Suprapubic skin (tissue), 4 donors: ENCODE measurements at regions not wholly inside any gene's neighbourhood (a gene's known extent, or its start where the extent isn't known, plus 50 kb on each side); places are given as distances from the start of the nearest gene placed in this dataset.

Experiments
- DNase-seq, 2 donors: peaks; one replicate each; pipeline ENCODE4 v3.0.0-alpha.2; 2019; ENCODE audit warnings: low spot score in 2 of 2
- H3K27ac ChIP-seq: fragments of 200-600 bp; sonication (generic); one replicate; pipeline ENCODE4 v1.5.1; 2019
- H3K27me3 ChIP-seq: fragments of 200-600 bp; sonication (generic); one replicate; pipeline ENCODE4 v1.5.1; 2019
- H3K36me3 ChIP-seq: fragments of 200-600 bp; sonication (generic); one replicate; pipeline ENCODE4 v1.5.1; 2019
- H3K4me1 ChIP-seq: fragments of 200-600 bp; sonication (generic); one replicate; pipeline ENCODE4 v1.5.1; 2019
- H3K4me3 ChIP-seq: fragments of 200-600 bp; sonication (generic); one replicate; pipeline ENCODE4 v1.5.1; 2019; ENCODE audit warnings: mild to moderate bottlenecking
- H3K9me3 ChIP-seq: fragments of 200-600 bp; sonication (generic); one replicate; pipeline ENCODE4 v1.5.1; 2019
- EP300 ChIP-seq: sonication (generic); formaldehyde crosslinking; IDR thresholded peaks from one replicate; pipeline ENCODE4 v1.6.1; 2017; ENCODE audit warnings: antibody characterized with exemption
- POLR2A ChIP-seq, 2 donors: fragments of 450-650 bp; IDR thresholded peaks; one replicate each; pipeline ENCODE4 v1.6.1; 2017; ENCODE audit warnings: antibody characterized with exemption in 2 of 2, mild to moderate bottlenecking in 2 of 2, moderate library complexity in 2 of 2
- POLR2AphosphoS5 ChIP-seq, 3 donors: sonication (generic); formaldehyde crosslinking; IDR thresholded peaks; one replicate each; pipeline ENCODE4 v1.6.1; 2017; ENCODE audit warnings: antibody characterized with exemption in 3 of 3
- WGBS: methylation state at CpG from one replicate; pipeline ENCODE4 v1.1.5; 2018; 5-methylcytosine and 5-hydroxymethylcytosine counted together
- TF ChIP-seq, protein P1 (sequence below), 2 donors: fragments of 200-600 bp in 1 of 2; fragments of 450-650 bp in 1 of 2; sonication (generic) in 1 of 2; IDR thresholded peaks; one replicate each; pipeline ENCODE4 v1.5.1; 2016 to 2019; ENCODE audit warnings: antibody characterized with exemption in 2 of 2, mild to moderate bottlenecking in 1 of 2, moderate library complexity in 1 of 2

DNA sequence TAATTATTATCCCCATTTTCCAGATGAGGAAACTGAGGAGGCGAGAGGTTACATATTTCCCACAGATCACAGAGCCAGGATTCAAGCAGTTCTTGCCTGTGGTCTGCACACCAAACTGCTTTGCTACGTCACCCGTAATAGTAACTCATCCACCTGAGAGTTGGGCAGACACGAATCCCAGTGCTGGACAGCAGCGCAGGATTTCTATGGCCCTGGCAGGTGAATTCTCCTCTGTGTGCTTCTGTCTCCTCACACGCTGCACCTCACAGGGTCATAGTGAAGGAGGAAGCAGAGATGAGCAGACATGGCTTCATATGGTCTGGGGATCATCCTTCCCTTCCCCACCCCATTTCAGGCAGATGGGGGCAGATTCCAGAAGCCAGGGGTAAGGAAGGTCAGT is 127.0 kb upstream of the LRFN2 start:
- no peak for DNase-seq
- TF ChIP-seq POLR2A (IDR thresholded peaks at IDR 0.05) (no peak), EP300 (no peak), POLR2AphosphoS5 (IDR thresholded peaks at IDR 0.05) (no peak)
- TF ChIP-seq, protein P1, sequence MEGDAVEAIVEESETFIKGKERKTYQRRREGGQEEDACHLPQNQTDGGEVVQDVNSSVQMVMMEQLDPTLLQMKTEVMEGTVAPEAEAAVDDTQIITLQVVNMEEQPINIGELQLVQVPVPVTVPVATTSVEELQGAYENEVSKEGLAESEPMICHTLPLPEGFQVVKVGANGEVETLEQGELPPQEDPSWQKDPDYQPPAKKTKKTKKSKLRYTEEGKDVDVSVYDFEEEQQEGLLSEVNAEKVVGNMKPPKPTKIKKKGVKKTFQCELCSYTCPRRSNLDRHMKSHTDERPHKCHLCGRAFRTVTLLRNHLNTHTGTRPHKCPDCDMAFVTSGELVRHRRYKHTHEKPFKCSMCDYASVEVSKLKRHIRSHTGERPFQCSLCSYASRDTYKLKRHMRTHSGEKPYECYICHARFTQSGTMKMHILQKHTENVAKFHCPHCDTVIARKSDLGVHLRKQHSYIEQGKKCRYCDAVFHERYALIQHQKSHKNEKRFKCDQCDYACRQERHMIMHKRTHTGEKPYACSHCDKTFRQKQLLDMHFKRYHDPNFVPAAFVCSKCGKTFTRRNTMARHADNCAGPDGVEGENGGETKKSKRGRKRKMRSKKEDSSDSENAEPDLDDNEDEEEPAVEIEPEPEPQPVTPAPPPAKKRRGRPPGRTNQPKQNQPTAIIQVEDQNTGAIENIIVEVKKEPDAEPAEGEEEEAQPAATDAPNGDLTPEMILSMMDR (IDR thresholded peaks at IDR 0.05), result no peak
- Histone ChIP-seq H3K9me3 (no peaks in the 10 kb centered on the region), H3K27ac (no peak overlapping the region), H3K36me3 (no peaks in the 10 kb centered on the region), H3K27me3 (no peaks in the 10 kb centered on the region), H3K4me1 (peaks cover 1% of the 10 kb centered on the region), H3K4me3 (no peak overlapping the region)
- WGBS, result 89% methylated on average over 6 of the region's 6 CpGs

- whole genome bisulfite sequencing, result 62% methylated on average over 6 of the region's 10 CpGs
Observed at GRCh38 chr6:40713002-40713719, 126.0 kb upstream of the LRFN2 start.

DNA sequence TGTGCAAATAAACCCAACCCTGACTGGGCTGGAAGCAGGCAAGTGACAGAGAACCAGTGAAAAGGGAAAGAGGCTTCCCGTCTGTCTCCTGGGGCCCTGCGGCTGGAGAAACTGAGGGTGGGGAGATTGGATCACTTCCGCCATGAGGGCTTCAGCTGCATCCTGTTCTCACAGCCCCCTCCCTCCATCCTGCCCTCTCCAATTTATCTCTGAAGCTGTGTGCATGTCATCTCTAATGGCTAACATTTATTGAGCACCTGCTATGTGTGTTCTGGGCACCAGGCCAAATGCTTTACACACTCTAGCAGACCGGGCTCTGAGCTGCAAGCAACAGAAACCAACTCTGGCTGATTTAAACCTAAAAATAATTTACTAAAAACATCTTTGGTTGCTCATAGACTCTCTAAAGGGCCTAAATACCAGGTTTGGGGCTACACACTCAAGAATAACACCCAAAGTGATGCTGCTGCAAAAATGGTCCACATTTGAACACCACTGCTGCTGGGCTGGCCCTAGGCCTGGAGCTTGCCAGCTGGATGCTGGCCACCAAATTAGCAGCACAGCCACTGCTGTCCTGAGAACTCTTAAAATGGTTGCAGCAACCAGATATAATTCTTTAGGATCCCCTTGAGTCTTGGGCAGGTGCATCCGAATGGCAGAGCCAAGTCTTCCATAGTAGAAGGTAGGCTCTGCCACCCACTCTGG is 123.6 kb upstream of the LRFN2 start:
- H3K36me3 ChIP-seq, result no peaks in the 10 kb centered on the region
- no peaks in the 10 kb centered on the region for H3K9me3 ChIP-seq
- TF ChIP-seq EP300 (no peak), POLR2AphosphoS5 (IDR thresholded peaks at IDR 0.05) (no peak), POLR2A (IDR thresholded peaks at IDR 0.05) (no peak)
- TF ChIP-seq, protein P1 (IDR thresholded peaks at IDR 0.05), result no peak
- H3K4me3 ChIP-seq, result no peak overlapping the region
- DNase-seq, result no peak
- WGBS, result 72% methylated on average over 5 of the region's 5 CpGs
- no peak overlapping the region for H3K27ac ChIP-seq
- H3K4me1 ChIP-seq, result no peaks in the 10 kb centered on the region
- peaks cover 6% of the 10 kb centered on the region for H3K27me3 ChIP-seq

More at GRCh38 chr6:40713002-40713719, 126.0 kb upstream of the LRFN2 start:
- Histone ChIP-seq H3K36me3 (no peaks in the 10 kb centered on the region), H3K27me3 (no peaks in the 10 kb centered on the region), H3K4me1 (no peaks in the 10 kb centered on the region), H3K27ac (no peak overlapping the region), H3K4me3 (no peak overlapping the region), H3K9me3 (no peaks in the 10 kb centered on the region)
- TF ChIP-seq POLR2AphosphoS5 (IDR thresholded peaks at IDR 0.05), result no peak
- TF ChIP-seq, protein P1 (IDR thresholded peaks at IDR 0.05), result no peak
- TF ChIP-seq EP300, result no peak
- TF ChIP-seq POLR2A (IDR thresholded peaks at IDR 0.05), result no peak
- no peak for DNase-seq

DNA sequence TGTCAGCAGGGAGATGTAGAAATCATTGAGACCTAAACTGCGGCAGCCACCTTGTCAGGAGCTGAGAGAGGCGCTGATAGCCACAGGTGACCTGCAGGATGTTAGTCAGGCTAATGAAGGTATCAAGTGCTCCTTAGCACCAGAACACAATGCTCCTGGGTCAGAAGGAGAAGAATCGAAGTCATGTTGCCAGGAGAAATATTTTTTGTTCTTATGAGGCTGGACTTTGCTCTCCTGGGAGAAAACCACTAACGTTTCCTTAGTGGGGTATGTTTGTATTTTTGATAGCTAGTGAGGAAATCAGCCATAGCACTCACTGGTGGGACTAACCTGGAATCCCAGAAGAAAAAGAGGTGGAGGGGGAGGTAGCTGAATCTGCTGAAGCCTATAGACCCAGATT is 120.9 kb upstream of the LRFN2 start:
- Histone ChIP-seq H3K4me1 (no peaks in the 10 kb centered on the region), H3K27me3 (peaks cover 16% of the 10 kb centered on the region), H3K9me3 (no peaks in the 10 kb centered on the region), H3K36me3 (no peaks in the 10 kb centered on the region), H3K27ac (no peak overlapping the region), H3K4me3 (no peak overlapping the region)
- 81% methylated on average over 4 of the region's 4 CpGs for WGBS
- TF ChIP-seq, protein P1 (IDR thresholded peaks at IDR 0.05), result no peak
- TF ChIP-seq POLR2A (IDR thresholded peaks at IDR 0.05), result no peak
- no peak for TF ChIP-seq EP300
- TF ChIP-seq POLR2AphosphoS5 (IDR thresholded peaks at IDR 0.05), result no peak
- no peak for DNase-seq

GRCh38 chr6:40706178-40706577 is 119.0 kb upstream of the LRFN2 start:
- 62% methylated on average over 1 of the region's 1 CpG for WGBS
- DNase-seq, result no peak
- H3K4me3 ChIP-seq, result no peak overlapping the region
- H3K4me1 ChIP-seq, result no peaks in the 10 kb centered on the region
- H3K36me3 ChIP-seq, result no peaks in the 10 kb centered on the region
- peaks cover 21% of the 10 kb centered on the region for H3K27me3 ChIP-seq
- H3K27ac ChIP-seq, result no peak overlapping the region
- H3K9me3 ChIP-seq, result no peaks in the 10 kb centered on the region
- TF ChIP-seq, protein P1 (IDR thresholded peaks at IDR 0.05), result no peak
- no peak for TF ChIP-seq POLR2AphosphoS5 (IDR thresholded peaks at IDR 0.05)
- no peak for TF ChIP-seq POLR2A (IDR thresholded peaks at IDR 0.05)
- TF ChIP-seq EP300, result no peak
